ENCODE measurements at regions not wholly inside any gene's neighbourhood (a gene's known extent, or its start where the extent isn't known, plus 50 kb on each side); places are given as distances from the start of the nearest gene placed in this dataset.

- no peak overlapping the region for H3K4me3 ChIP-seq (replicated peaks; ENCODE audit: low read depth, low read length)
- peak; percentile 4 for DNase-seq (ENCODE audit: extremely low read depth, low read depth)
- TF ChIP-seq, protein P1, sequence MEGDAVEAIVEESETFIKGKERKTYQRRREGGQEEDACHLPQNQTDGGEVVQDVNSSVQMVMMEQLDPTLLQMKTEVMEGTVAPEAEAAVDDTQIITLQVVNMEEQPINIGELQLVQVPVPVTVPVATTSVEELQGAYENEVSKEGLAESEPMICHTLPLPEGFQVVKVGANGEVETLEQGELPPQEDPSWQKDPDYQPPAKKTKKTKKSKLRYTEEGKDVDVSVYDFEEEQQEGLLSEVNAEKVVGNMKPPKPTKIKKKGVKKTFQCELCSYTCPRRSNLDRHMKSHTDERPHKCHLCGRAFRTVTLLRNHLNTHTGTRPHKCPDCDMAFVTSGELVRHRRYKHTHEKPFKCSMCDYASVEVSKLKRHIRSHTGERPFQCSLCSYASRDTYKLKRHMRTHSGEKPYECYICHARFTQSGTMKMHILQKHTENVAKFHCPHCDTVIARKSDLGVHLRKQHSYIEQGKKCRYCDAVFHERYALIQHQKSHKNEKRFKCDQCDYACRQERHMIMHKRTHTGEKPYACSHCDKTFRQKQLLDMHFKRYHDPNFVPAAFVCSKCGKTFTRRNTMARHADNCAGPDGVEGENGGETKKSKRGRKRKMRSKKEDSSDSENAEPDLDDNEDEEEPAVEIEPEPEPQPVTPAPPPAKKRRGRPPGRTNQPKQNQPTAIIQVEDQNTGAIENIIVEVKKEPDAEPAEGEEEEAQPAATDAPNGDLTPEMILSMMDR (IDR thresholded peaks at IDR 0.05; ENCODE audit: low read depth, low read length, missing control alignments), result peak; percentile 38
Measured at GRCh38 chr7:25389489-25390106, 161.3 kb upstream of the NPVF start.

DNA sequence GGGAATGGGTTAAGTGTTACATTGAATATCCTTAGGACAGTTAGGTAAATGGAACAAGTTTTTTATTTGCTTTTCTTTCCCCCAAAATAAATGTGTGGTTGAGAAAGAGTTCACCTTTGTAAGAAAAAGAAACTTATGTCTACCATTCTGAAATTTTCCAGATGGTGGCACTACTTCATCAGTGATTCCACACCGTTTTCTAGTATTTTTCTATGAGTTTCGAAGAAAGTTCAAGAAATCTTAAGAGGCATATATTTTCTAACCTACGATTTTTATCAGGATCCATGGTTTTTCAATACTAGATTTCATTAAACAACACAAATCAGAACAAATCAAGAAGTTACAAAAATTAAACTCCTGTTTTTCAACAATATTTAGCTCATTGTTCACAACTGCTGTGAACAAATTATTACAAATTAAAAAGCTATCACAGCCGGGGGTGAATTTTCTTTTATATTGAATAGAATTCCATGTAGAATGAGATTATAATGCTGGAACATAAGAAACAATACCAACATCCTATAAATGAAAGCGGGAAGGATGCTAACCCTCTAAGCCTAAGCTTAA, 163.1 kb upstream of the NPVF start:
- DNase-seq (ENCODE audit: extremely low read depth, low read depth), result no peak
- H3K4me3 ChIP-seq (replicated peaks; ENCODE audit: low read depth, low read length), result no peak overlapping the region
- TF ChIP-seq, protein P1 (IDR thresholded peaks at IDR 0.05; ENCODE audit: low read depth, low read length, missing control alignments), result no peak

- DNase-seq (ENCODE audit: extremely low read depth, low read depth), result no peak
- TF ChIP-seq, protein P1 (IDR thresholded peaks at IDR 0.05; ENCODE audit: low read depth, low read length, missing control alignments), result no peak
- no peak overlapping the region for H3K4me3 ChIP-seq (replicated peaks; ENCODE audit: low read depth, low read length)
Measured at GRCh38 chr7:25391961-25392587, 163.8 kb upstream of the NPVF start.

DNA sequence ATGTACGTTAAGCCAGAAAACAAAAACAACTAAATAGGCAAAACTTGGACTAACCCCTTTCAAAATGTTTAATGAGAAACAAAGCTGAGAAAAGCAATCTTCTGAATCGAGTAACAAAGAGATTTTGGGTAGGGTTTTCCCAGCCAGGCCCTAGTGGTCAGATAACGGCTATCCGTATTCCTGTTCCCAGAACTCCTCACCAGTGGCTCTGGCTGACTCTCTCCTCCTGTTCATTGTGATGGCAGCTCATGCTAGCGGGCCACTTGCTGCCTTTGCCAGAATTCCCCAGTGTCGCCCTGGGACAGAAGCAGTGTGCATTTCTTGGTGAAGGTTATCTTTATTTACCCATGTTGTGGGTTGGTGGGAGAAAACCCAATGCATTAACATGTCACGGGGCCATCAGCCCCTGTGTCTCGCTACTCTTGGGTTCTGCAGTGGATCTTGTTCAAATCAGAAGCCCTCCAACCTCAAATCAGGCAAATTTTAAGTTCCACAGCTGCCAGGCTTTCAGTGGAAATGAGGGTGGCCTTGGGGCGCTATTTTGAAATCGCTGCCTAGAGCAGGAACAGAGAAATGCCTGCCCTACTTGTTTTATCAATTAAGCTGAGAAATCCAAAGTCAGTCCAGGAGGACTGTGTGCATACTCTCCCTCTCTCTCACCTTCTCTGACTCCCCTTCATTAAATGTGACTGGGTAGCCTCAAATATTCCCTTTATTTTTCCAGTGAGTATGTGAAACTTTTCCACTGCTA, 164.5 kb upstream of the NPVF start:
- DNase-seq (ENCODE audit: extremely low read depth, low read depth), result no peak
- TF ChIP-seq, protein P1 (IDR thresholded peaks at IDR 0.05; ENCODE audit: low read depth, low read length, missing control alignments), result no peak
- H3K4me3 ChIP-seq (replicated peaks; ENCODE audit: low read depth, low read length), result no peak overlapping the region

DNA sequence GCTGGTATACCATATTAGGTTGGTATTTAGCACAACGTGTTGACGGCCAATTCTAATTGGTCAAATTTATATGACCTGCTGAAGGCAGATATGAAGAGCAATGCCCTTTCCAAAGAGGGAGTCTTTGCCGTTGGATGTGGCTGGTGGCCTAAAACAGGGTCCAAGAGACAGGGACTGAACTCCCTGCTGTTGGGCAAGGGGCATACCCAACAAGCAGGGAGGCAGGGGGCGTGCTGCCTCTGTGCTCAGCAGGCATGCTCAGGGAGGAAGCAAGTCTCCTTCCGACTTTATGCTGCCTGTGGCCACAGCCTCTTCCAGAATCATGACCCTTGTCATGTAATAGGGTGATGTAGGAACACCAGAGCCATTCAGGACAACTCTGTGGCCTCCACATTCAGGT, 167.7 kb upstream of the NPVF start:
- DNase-seq (ENCODE audit: extremely low read depth, low read depth), result no peak
- H3K4me3 ChIP-seq (replicated peaks; ENCODE audit: low read depth, low read length), result no peak overlapping the region
- TF ChIP-seq, protein P1 (IDR thresholded peaks at IDR 0.05; ENCODE audit: low read depth, low read length, missing control alignments), result no peak

DNA sequence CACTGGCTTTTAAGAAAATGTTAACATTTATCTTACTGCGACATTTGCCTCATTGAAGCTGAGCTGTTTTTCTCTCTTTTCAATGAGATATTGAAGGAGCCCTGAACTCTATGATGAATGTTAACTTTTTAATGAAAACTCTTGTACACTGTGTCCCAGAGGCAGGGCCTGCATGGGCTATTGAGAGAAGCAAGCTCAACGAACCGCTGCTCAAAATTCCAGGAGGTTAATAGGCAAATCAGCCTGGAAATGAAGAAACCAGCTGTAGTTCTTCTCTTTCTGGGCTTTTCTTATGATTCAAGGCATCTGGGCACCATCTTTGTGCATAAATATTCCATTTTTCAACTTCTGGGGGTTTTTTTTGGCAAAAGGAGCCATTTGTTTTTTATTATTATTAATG, 168.4 kb upstream of the NPVF start:
- H3K4me3 ChIP-seq (replicated peaks; ENCODE audit: low read depth, low read length), result no peak overlapping the region
- TF ChIP-seq, protein P1 (IDR thresholded peaks at IDR 0.05; ENCODE audit: low read depth, low read length, missing control alignments), result no peak
- no peak for DNase-seq (ENCODE audit: extremely low read depth, low read depth)
